GM12878 (cell line): ENCODE measurements at regions not wholly inside any gene's neighbourhood (a gene's known extent, or its start where the extent isn't known, plus 50 kb on each side); places are given as distances from the start of the nearest gene placed in this dataset.

ENCODE experiments used
- ATAC-seq: fragments of 200-7000 bp; cut with Tn5 transposase; 3 replicates; pipeline ENCODE4 v1.9.1; 2020; ENCODE audit warnings: mild to moderate bottlenecking, moderate library complexity
- BruUV-seq: library from RNA; stranded (reverse); fragments of 400-500 nt; replicated peaks from 2 replicates; lab custom pipeline; 2021; lab: Mats Ljungman, UMichigan
- CTCF ChIA-PET: fragments of 300-600 bp; sonication (Branson Sonifier 250); formaldehyde crosslinking; extraction: SDS; loops from one replicate; lab custom pipeline; 2021; ENCODE audit warnings: inconsistent platforms; lab: Yijun Ruan, JAX
- POLR2A ChIA-PET: fragments of 350-600 bp; formaldehyde crosslinking; extraction: SDS; loops from one replicate; lab custom pipeline; 2021; ENCODE audit warnings: inconsistent platforms; lab: Charles Lee
- RAD21 ChIA-PET: fragments of 300-600 bp; sonication (Branson Sonifier 250); formaldehyde crosslinking; loops from one replicate; lab custom pipeline; 2023; ENCODE audit warnings: antibody characterized with exemption; ENCODE audit not compliant: unreplicated experiment; lab: Charles Lee
- SMC1A ChIA-PET: fragments of 300-600 bp; sonication (Branson Sonifier 250); formaldehyde crosslinking; loops from one replicate; lab custom pipeline; 2023; ENCODE audit not compliant: unreplicated experiment, uncharacterized antibody; lab: Charles Lee
- DNase-seq: peaks from one replicate; pipeline ENCODE4 v3.0.0-alpha.2; 2011; ENCODE audit warnings: low read depth, low spot score
- FAIRE-seq: peaks from 3 replicates; lab custom pipeline; 2011; peaks lifted over from hg19 to GRCh38; lab: Jason Lieb, UNC
- H2AFZ ChIP-seq: 2 replicates; pipeline ENCODE4 v1.6.0; 2011; ENCODE audit warnings: low read depth, low read length, control low read depth; ENCODE audit not compliant: control insufficient read depth
- H3K27ac ChIP-seq: 2 replicates; pipeline ENCODE4 v1.5.1; 2011; ENCODE audit warnings: control low read depth; ENCODE audit not compliant: control insufficient read depth, insufficient read depth
- H3K27me3 ChIP-seq, 2 experiments: replicated peaks in 1 of 2; 2 replicates each; pipeline versions ENCODE4 v1.6.0 to v1.6.1; 2011; ENCODE audit warnings: low read length in 1 of 2; ENCODE audit not compliant: control insufficient read depth in 2 of 2, insufficient read depth in 2 of 2
- H3K36me3 ChIP-seq, 2 experiments: 2 replicates each; pipeline ENCODE4 v1.5.1; 2011; ENCODE audit warnings: low read length in 1 of 2; ENCODE audit not compliant: control insufficient read depth in 2 of 2, insufficient read depth in 2 of 2
- H3K4me1 ChIP-seq: 2 replicates; pipeline ENCODE4 v1.6.1; 2011; ENCODE audit warnings: mild to moderate bottlenecking, low read length, moderate library complexity, mixed read lengths; ENCODE audit not compliant: control insufficient read depth, insufficient read depth
- H3K4me2 ChIP-seq: 2 replicates; pipeline ENCODE4 v1.6.0; 2011; ENCODE audit warnings: control low read depth; ENCODE audit not compliant: control insufficient read depth, insufficient read depth
- H3K4me3 ChIP-seq: fragments of 200-600 bp; sonication (generic); 2 replicates; pipeline ENCODE4 v1.5.1; 2016
- H3K79me2 ChIP-seq: 2 replicates; pipeline ENCODE4 v1.6.0; 2011; ENCODE audit warnings: low read length; ENCODE audit not compliant: control insufficient read depth, insufficient read depth
- H3K9ac ChIP-seq: 2 replicates; pipeline ENCODE4 v1.8.0; 2011; ENCODE audit warnings: low read length, control low read depth, mixed read lengths; ENCODE audit not compliant: control insufficient read depth, insufficient read depth
- H3K9me3 ChIP-seq: replicated peaks from 3 replicates; pipeline ENCODE4 v1.5.1; 2011; ENCODE audit warnings: mild to moderate bottlenecking, low read length; ENCODE audit not compliant: control insufficient read depth, insufficient read depth
- H4K20me1 ChIP-seq: 2 replicates; pipeline ENCODE4 v1.6.0; 2011; ENCODE audit not compliant: control insufficient read depth, insufficient read depth
- ATF2 ChIP-seq: IDR thresholded peaks from 2 replicates; pipeline ENCODE4 v1.6.1; 2012; ENCODE audit warnings: low read length, inconsistent platforms
- CHD2 ChIP-seq: IDR thresholded peaks from 2 replicates; pipeline ENCODE4 v1.6.1; 2011; ENCODE audit warnings: low read depth, low read length, improper control_type of control experiment, borderline replicate concordance
- HDAC2 ChIP-seq: fragments of 200-600 bp; sonication (generic); IDR thresholded peaks from 2 replicates; pipeline ENCODE4 v1.6.1; 2017
- JUNB ChIP-seq: IDR thresholded peaks from 2 replicates; pipeline ENCODE4 v1.6.1; 2016; ENCODE audit warnings: antibody characterized with exemption, mild to moderate bottlenecking
- LARP7 ChIP-seq: fragments of 450-650 bp; IDR thresholded peaks from 2 replicates; pipeline ENCODE4 v1.6.1; 2017; ENCODE audit warnings: mild to moderate bottlenecking
- PAX8 ChIP-seq: fragments of 450-650 bp; IDR thresholded peaks from 2 replicates; pipeline ENCODE4 v1.6.1; 2017; ENCODE audit warnings: mild to moderate bottlenecking, moderate library complexity
- POLR2AphosphoS5 ChIP-seq: IDR thresholded peaks from 2 replicates; pipeline ENCODE4 v1.6.1; 2011; ENCODE audit warnings: mild to moderate bottlenecking, low read length, inconsistent platforms
- SPI1 ChIP-seq: IDR thresholded peaks from 2 replicates; pipeline ENCODE4 v1.6.1; 2011; ENCODE audit warnings: low read depth, mild to moderate bottlenecking, low read length, moderate library complexity, borderline replicate concordance; ENCODE audit not compliant: insufficient read depth
- SRF ChIP-seq, 2 experiments: IDR thresholded peaks; 2 replicates each; pipeline ENCODE4 v1.6.1; 2011; ENCODE audit warnings: low read depth in 2 of 2, low read length in 2 of 2, mild to moderate bottlenecking in 1 of 2, moderate library complexity in 1 of 2
- TAF1 ChIP-seq: IDR thresholded peaks from 2 replicates; pipeline ENCODE4 v1.6.1; 2011; ENCODE audit warnings: mild to moderate bottlenecking, low read depth, low read length, borderline replicate concordance
- ZBED1 ChIP-seq: IDR thresholded peaks from 2 replicates; pipeline ENCODE4 v1.6.1; 2016; ENCODE audit warnings: borderline replicate concordance
- WGBS: methylation state at CpG from one replicate; pipeline ENCODE4 v1.1.6; 2016; ENCODE audit warnings: low lambda C conversion rate; ENCODE audit not compliant: insufficient replicate concordance, insufficient coverage; ENCODE audit errors: missing lambda C conversion rate; 5-methylcytosine and 5-hydroxymethylcytosine counted together
- in situ Hi-C: fragments of 300-500 bp; cut with MboI; formaldehyde crosslinking; loops from 9 replicates; pipeline ENCODE4 v1.14.3; 2018; ENCODE audit warnings: mixed read lengths
- intact Hi-C: fragments of 100-400 bp; cut with micrococcal nuclease; formaldehyde crosslinking; loops from one replicate; pipeline ENCODE4 v1.14.2; 2022; ENCODE audit not compliant: unreplicated experiment
- TF ChIP-seq, protein P1 (sequence below): fragments of 450-650 bp; IDR thresholded peaks from 2 replicates; pipeline ENCODE4 v1.6.1; 2016; ENCODE audit warnings: mild to moderate bottlenecking
- TF ChIP-seq, protein P2 (sequence below): fragments of 450-650 bp; IDR thresholded peaks from 2 replicates; pipeline ENCODE4 v1.6.1; 2017; ENCODE audit warnings: antibody characterized with exemption, mild to moderate bottlenecking, moderate library complexity

GRCh38 chr4:176548571-176548970 is 228.8 kb downstream of the SPCS3 start:
- ChIA-PET POLR2A (no interaction called here), SMC1A (interaction anchor here (0.9 kb wide), 1 partner anchor 11 kb away, joined by 3 read pairs; no protein-coding TSS in a partner anchor), RAD21 (no interaction called here), CTCF (no interaction called here)
- no peak overlapping the region for H3K4me3 ChIP-seq
- H3K4me1 ChIP-seq = no peaks in the 10 kb centered on the region
- H3K9ac ChIP-seq = no peak overlapping the region
- no peaks in the 10 kb centered on the region for H3K79me2 ChIP-seq
- no peak overlapping the region for H2AFZ ChIP-seq
- TF ChIP-seq ATF2 = no peak
- no peak for TF ChIP-seq TAF1
- no peaks in the 10 kb centered on the region; a peak in 2 of 4 replicates for H3K27me3 ChIP-seq
- no peak for DNase-seq
- H3K4me2 ChIP-seq = no peak overlapping the region
- BruUV-seq = no TSS peak
- intact Hi-C loops (no loop called here), in situ Hi-C loops (no loop called here)
- FAIRE-seq = no peak
- ATAC-seq = no peak
- no peaks in the 10 kb centered on the region for H3K9me3 ChIP-seq
- H3K36me3 ChIP-seq = no peaks in the 10 kb centered on the region
- H4K20me1 ChIP-seq = no peaks in the 10 kb centered on the region
- no peak overlapping the region for H3K27ac ChIP-seq
- 25% methylated on average over 4 of the region's 4 CpGs for WGBS

- intact Hi-C loops = no loop called here
- no peak for DNase-seq
- Histone ChIP-seq H3K4me1 (no peaks in the 10 kb centered on the region), H3K4me2 (no peak overlapping the region), H2AFZ (no peak overlapping the region), H3K9me3 (no peaks in the 10 kb centered on the region), H3K36me3 (no peaks in the 10 kb centered on the region), H3K27ac (no peak overlapping the region), H3K27me3 (no peaks in the 10 kb centered on the region; a peak in 2 of 4 replicates), H3K4me3 (no peak overlapping the region), H3K79me2 (no peaks in the 10 kb centered on the region), H4K20me1 (no peaks in the 10 kb centered on the region), H3K9ac (no peak overlapping the region)
- ChIA-PET SMC1A (interaction anchor here (0.7 to 0.9 kb wide), 2 partner anchors 10 to 272 kb away, joined by 3 read pairs; no protein-coding TSS in a partner anchor), CTCF (no interaction called here), RAD21 (no interaction called here), POLR2A (no interaction called here)
- no peak for ATAC-seq
- in situ Hi-C loops = no loop called here
- BruUV-seq = no TSS peak
- 0% methylated on average over 4 of the region's 4 CpGs for WGBS
- FAIRE-seq = no peak
- TF ChIP-seq, protein P1, sequence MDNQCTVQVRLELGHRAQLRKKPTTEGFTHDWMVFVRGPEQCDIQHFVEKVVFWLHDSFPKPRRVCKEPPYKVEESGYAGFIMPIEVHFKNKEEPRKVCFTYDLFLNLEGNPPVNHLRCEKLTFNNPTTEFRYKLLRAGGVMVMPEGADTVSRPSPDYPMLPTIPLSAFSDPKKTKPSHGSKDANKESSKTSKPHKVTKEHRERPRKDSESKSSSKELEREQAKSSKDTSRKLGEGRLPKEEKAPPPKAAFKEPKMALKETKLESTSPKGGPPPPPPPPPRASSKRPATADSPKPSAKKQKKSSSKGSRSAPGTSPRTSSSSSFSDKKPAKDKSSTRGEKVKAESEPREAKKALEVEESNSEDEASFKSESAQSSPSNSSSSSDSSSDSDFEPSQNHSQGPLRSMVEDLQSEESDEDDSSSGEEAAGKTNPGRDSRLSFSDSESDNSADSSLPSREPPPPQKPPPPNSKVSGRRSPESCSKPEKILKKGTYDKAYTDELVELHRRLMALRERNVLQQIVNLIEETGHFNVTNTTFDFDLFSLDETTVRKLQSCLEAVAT = no peak
- no peak for TF ChIP-seq SRF (IDR thresholded peaks at IDR 0.05; ENCODE audit: low read depth in 2 of 2, low read length in 2 of 2)
- no peak for TF ChIP-seq CHD2
- TF ChIP-seq HDAC2 = no peak
- no peak for TF ChIP-seq LARP7
- no peak for TF ChIP-seq JUNB
- TF ChIP-seq ZBED1 = no peak
- TF ChIP-seq SPI1 = no peak
- TF ChIP-seq POLR2AphosphoS5 = no peak
- no peak for TF ChIP-seq PAX8
- TF ChIP-seq, protein P2, sequence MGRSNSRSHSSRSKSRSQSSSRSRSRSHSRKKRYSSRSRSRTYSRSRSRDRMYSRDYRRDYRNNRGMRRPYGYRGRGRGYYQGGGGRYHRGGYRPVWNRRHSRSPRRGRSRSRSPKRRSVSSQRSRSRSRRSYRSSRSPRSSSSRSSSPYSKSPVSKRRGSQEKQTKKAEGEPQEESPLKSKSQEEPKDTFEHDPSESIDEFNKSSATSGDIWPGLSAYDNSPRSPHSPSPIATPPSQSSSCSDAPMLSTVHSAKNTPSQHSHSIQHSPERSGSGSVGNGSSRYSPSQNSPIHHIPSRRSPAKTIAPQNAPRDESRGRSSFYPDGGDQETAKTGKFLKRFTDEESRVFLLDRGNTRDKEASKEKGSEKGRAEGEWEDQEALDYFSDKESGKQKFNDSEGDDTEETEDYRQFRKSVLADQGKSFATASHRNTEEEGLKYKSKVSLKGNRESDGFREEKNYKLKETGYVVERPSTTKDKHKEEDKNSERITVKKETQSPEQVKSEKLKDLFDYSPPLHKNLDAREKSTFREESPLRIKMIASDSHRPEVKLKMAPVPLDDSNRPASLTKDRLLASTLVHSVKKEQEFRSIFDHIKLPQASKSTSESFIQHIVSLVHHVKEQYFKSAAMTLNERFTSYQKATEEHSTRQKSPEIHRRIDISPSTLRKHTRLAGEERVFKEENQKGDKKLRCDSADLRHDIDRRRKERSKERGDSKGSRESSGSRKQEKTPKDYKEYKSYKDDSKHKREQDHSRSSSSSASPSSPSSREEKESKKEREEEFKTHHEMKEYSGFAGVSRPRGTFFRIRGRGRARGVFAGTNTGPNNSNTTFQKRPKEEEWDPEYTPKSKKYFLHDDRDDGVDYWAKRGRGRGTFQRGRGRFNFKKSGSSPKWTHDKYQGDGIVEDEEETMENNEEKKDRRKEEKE = no peak
Observed at GRCh38 chr4:176549161-176549865, 229.5 kb downstream of the SPCS3 start.
